Keratinocyte (primary cell): ENCODE measurements at regions not wholly inside any gene's neighbourhood (a gene's known extent, or its start where the extent isn't known, plus 50 kb on each side); places are given as distances from the start of the nearest gene placed in this dataset.

Source experiments
- CTCF ChIP-seq, 3 experiments: IDR thresholded peaks in 1 of 3; conservative IDR thresholded peaks in 1 of 3; optimal IDR thresholded peaks in 1 of 3; 2 replicates in 2 of 3; 3 replicates in 1 of 3; pipeline versions ENCODE3 to v1.5.1; 2011; ENCODE audit warnings: low read length in 3 of 3, mild to moderate bottlenecking in 3 of 3, moderate library complexity in 2 of 3, control low read depth in 1 of 3, inconsistent platforms in 1 of 3; ENCODE audit not compliant: insufficient read depth in 2 of 3; ENCODE audit errors: extremely low read depth in 1 of 3
- EZH2 ChIP-seq: IDR thresholded peaks from one replicate; pipeline ENCODE4 v1.6.1; 2012; ENCODE audit warnings: inconsistent platforms, mild to moderate bottlenecking, low read length, moderate library complexity

GRCh38 chr11:134822897-134823296 lies 410.9 kb upstream of the B3GAT1 start:
- TF ChIP-seq CTCF (optimal IDR thresholded peaks at IDR 0.05 in 1 of 3, IDR thresholded peaks at IDR 0.05 in 1 of 3, conservative IDR thresholded peaks at IDR 0.05 in 1 of 3; ENCODE audit: extremely low read depth in 1 of 3, insufficient read depth in 2 of 3, low read length in 3 of 3), result no peak
- TF ChIP-seq EZH2, result no peak
